CD4-positive, alpha-beta T cell treated with Interleukin-1 beta for 1 hour (primary cell): ENCODE measurements at regions not wholly inside any gene's neighbourhood (a gene's known extent, or its start where the extent isn't known, plus 50 kb on each side); places are given as distances from the start of the nearest gene placed in this dataset.

Experiments used
- DNase-seq, 2 donors: peaks; one replicate each; pipeline ENCODE4 v3.0.0-alpha.2; 2020 to 2022

GRCh38 chr5:68380078-68380477 is 164.5 kb downstream of the PIK3R1 start:
- no peak for DNase-seq

DNA sequence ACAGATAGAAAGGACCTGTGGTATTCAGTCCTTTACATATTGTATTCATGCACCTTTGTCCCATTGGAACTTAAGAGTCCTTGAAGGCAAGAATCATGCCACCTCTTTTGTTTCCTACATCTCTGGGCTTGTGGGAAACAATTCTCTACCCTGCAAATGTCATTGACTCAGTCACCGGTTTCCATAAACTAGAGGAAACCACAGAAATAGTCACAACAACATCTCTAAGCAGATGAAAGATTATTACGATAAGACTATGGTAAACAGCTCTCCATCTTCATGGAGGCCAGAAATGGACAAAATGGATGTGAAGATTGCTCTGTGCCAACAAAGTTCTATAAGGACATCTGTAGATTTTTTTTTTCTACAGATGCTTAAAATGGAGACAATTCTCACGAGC is 165.5 kb downstream of the PIK3R1 start:
- no peak for DNase-seq

DNA sequence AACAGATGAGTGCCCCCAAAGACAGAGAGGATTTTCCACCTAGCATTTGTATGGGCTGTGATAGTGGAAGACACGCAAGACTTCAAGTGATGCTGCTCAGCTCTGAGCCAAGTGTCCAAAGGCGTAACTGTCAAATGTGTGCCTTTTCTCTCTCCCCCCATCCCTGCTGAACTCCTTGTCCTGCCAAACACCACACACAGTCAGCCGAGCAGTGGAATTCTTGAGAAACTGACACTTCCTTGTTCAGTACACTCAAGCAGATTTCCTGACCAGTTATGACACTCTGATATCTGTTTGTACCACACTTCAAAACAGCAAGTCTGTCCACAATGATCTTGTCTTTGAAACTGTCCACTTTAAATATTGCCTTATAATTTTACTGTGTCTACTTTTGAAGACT is 166.4 kb downstream of the PIK3R1 start:
- DNase-seq = no peak

GRCh38 chr5:68382640-68383039 is 167.1 kb downstream of the PIK3R1 start:
- no peak for DNase-seq

DNA sequence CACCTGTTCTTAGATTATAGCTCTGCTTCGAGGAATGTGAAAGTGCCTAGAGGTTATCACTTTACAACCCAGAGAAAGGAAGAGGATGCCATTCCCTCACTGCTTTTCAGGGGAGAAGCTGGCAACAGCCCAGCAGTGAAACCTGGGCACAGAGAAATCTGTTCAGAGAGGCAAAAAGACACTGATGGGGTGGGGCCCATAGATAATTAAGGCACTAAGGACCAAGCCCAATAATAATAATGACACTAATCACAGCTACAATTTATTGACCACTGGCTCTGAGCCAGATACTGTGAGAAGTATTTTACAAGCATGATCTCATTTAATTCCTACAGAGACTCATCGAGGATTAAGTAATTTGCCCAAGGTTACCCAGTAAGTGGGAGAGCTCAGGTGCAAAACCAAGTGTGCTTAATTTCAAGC is 168.3 kb downstream of the PIK3R1 start:
- DNase-seq = no peak

GRCh38 chr5:68384936-68385594 is 169.5 kb downstream of the PIK3R1 start:
- no peak for DNase-seq

DNA sequence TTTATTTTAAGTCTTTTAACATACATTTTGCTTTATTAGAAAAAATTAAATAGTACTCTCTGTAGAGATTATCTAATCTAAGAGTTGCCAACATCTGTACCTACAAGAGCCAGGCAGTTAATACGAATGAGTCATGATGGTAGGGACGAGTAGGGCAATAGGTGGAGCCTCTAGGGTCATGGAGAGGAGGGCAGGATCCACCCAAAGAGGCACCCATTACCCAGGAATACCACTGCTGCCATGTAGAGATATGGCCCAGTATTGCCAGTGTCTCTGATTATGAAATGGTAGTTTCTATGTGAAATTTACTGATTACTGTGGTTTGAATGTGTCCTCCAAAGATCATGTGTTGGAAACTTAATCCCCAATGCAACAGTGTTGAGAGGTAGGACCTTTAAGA is 170.4 kb downstream of the PIK3R1 start:
- DNase-seq = no peak

- no peak for DNase-seq
Measured at GRCh38 chr5:68387074-68387796, 171.7 kb downstream of the PIK3R1 start.

- DNase-seq = no peak
Measured at GRCh38 chr5:68389618-68390017, 174.1 kb downstream of the PIK3R1 start.

- DNase-seq = no peak
Measured at GRCh38 chr5:68392617-68393016, 177.1 kb downstream of the PIK3R1 start.

- no peak for DNase-seq
Measured at GRCh38 chr5:68395302-68395701, 179.7 kb downstream of the PIK3R1 start.

DNA sequence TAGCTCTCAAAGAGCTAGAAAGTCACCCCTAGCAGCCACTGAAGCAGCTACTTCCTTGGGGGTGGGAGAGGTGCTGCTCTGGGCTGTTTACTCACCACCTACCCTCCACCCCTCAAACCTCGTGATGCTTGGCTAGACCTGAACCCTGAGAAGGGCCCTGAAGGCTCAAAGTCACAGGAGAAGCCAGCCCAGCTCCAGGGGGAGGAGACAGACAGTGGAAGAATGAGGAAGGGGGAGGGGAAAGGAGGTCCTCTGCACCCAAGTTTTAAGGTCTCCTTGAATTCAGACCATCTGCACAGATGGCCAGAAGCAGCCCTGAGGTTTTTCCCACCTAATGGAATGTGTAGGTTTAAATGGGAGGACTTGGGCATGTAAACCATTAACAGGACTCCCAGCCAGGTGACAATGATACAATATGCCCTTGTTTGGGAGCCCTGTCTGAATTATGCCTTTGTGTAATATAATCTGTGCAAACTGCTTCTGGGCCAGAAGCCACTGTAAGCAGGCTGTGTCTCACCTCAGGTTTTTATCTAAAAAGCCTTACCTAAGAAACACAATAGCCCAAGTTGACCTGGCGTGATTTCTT is 180.5 kb downstream of the PIK3R1 start:
- DNase-seq = no peak

DNA sequence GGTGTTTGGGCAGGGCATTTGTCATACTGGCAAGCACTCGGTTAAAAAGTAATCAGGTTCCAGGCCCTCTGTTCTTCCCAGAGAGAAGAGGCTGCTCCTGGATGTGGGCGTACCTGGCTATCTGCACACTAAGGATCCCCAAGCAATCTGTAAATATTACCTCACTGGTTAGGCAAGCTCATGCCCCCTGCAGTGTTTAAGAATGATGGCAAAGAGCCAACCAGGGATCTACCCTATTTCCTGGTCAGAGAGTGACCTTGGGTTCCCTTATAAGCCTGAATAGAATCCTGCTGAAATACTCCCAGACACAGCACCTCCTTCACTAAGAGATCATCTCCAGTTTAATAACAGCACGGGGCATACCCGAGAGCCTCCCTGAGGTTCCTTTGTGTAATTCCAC is 181.2 kb downstream of the PIK3R1 start:
- DNase-seq = no peak

DNA sequence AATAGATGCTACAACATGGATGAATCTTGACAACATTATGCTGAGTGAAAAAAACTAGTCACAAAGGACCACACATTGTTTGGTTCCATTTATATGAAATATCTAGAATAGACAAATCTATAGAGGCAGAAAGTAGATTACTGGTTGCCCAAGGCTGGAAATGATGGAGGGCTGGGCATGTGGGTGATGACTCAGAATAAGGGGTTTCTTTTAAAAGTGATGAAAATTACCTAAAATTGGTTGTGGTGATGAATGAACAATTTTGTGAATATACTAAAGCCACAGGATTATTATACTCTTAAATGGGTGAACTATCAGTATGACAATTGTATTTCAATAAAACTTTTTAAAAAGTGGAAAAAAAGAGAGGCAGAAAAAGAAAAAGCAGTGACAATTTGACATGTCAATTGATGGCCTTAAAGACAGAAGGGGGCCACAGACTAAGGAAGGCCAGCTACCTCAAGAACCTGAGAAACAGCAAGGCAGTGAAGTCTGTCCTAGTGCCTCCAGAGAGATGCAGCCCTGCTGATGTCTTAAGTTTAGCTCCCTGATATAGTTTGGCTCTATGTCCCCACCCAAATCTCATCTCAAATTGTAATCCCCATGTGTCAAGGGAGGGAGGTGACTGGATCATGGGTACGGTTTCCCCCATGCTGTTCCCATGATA is 182.7 kb downstream of the PIK3R1 start:
- DNase-seq = no peak

DNA sequence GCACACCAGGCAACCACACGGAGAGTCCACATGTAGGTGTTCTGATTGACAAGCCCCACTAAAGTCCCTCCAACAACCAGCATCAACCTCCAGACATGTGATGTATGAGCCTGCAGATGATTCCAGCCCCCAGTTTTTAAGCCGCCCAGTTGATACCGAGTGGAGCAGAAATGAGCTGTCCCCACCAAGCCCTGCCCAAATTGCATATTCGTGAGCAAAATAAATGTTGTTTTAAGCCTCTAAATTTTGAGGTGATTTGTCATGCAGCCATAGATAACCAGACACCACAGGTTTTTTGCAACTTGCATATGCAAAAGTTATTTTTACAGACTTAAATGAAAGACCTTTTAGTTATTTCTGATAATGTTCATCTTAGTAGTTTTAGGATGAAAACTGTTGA is 187.7 kb downstream of the PIK3R1 start:
- DNase-seq = no peak

DNA sequence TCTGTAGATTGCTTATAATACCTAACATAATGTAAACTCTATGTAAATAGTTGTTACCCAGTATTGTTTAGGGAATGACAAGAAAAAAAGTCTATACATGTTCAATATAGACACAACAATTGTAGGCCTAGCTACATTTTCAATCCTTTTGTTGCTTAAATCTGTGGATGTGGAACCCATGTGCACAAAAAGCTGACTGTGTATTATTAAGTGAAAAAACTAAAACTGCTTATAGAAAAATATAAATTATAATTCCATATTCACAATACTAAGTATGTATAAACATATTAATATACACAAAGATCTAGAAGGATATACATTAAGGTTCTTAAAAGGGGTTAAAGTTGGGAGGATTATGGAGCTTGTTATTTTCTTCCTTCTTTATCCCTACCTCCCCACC is 188.7 kb downstream of the PIK3R1 start:
- no peak for DNase-seq

DNA sequence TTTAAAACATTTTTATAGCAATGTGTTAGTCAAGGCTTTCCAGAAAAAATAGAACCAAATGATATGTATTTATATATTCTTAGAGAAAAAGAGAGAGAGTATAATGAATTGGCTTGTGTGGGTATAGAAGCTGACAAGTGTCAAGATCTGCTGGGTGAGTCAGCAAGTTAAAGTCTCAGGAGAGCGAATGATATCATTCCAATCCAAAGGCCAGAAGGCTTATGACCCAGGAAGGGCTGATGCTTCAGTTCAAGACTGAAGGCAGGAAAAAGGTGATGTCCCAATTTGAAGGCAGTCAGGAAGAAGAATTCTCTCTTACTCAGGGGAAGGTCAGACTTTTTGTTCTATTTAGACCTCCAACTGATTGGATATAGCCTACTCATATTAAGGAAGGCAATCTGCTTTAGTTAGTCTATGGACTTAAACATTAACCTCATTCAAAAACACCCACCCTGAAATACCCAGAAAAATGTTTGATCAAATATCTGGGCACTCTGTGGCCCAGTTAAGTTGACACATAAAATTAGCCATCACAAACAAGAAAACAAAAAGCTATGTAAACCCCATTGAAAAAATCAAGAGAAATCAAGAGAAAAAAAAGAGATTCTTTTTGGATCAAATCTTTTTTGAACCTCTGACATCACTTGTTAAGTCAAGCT is 189.6 kb downstream of the PIK3R1 start:
- DNase-seq = no peak

- DNase-seq = no peak
Measured at GRCh38 chr5:68405784-68406743, 190.5 kb downstream of the PIK3R1 start.

GRCh38 chr5:68406767-68407241 is 191.2 kb downstream of the PIK3R1 start:
- DNase-seq = peak; percentile 12 to 25

- no peak for DNase-seq
Measured at GRCh38 chr5:68407311-68408239, 192.0 kb downstream of the PIK3R1 start.
